GM23338 (cell line): ENCODE measurements at regions not wholly inside any gene's neighbourhood (a gene's known extent, or its start where the extent isn't known, plus 50 kb on each side); places are given as distances from the start of the nearest gene placed in this dataset.

Experiments
- ATAC-seq: fragments of 200-7000 bp; cut with Tn5 transposase; 3 replicates; pipeline ENCODE4 v1.9.1; 2020
- DNase-seq: peaks from one replicate; pipeline ENCODE4 v3.0.0-alpha.2; 2015; ENCODE audit warnings: low spot score
- H2AFZ ChIP-seq: fragments of 200-600 bp; sonication (generic); 2 replicates; pipeline ENCODE4 v1.8.0; 2016; ENCODE audit warnings: antibody characterized with exemption, mild to moderate bottlenecking, moderate library complexity
- H3F3A ChIP-seq: fragments of 200-600 bp; sonication (generic); replicated peaks from 2 replicates; pipeline ENCODE4 v1.8.0; 2017; ENCODE audit warnings: antibody characterized with exemption, mixed run types, low read depth
- H3K27ac ChIP-seq: fragments of 200-600 bp; sonication (generic); 2 replicates; pipeline ENCODE4 v1.6.1; 2016; ENCODE audit warnings: low read depth
- H3K27me3 ChIP-seq: fragments of 200-600 bp; sonication (generic); 2 replicates; pipeline ENCODE4 v1.8.0; 2016; ENCODE audit warnings: mild to moderate bottlenecking, mixed run types, moderate library complexity; ENCODE audit not compliant: insufficient read depth
- H3K36me3 ChIP-seq: fragments of 200-600 bp; sonication (generic); 2 replicates; pipeline ENCODE4 v1.8.0; 2016; ENCODE audit warnings: mild to moderate bottlenecking; ENCODE audit not compliant: insufficient read depth
- H3K4me1 ChIP-seq: fragments of 200-600 bp; sonication (generic); 2 replicates; pipeline ENCODE4 v1.8.0; 2016; ENCODE audit warnings: mild to moderate bottlenecking, moderate library complexity; ENCODE audit not compliant: insufficient read depth
- H3K4me2 ChIP-seq: fragments of 200-600 bp; sonication (generic); 2 replicates; pipeline ENCODE4 v1.7.1; 2017; ENCODE audit warnings: mixed run types
- H3K4me3 ChIP-seq: fragments of 200-600 bp; sonication (generic); 2 replicates; pipeline ENCODE4 v1.6.1; 2016; ENCODE audit warnings: mixed run types
- H3K79me2 ChIP-seq: fragments of 200-600 bp; sonication (generic); replicated peaks from 2 replicates; pipeline ENCODE4 v1.8.0; 2017; ENCODE audit warnings: mild to moderate bottlenecking; ENCODE audit not compliant: insufficient read depth
- H3K9me2 ChIP-seq: fragments of 200-600 bp; sonication (generic); 2 replicates; pipeline ENCODE4 v1.8.0; 2017; ENCODE audit not compliant: insufficient read depth
- H4K20me1 ChIP-seq: fragments of 200-600 bp; sonication (generic); replicated peaks from 2 replicates; pipeline ENCODE4 v1.8.0; 2017; ENCODE audit warnings: mild to moderate bottlenecking; ENCODE audit not compliant: insufficient read depth
- H3K27ac Mint-ChIP-seq: 2 replicates; pipeline ENCODE4 v1.8.0; 2020; ENCODE audit warnings: inconsistent platforms, mild to moderate bottlenecking, moderate library complexity, mixed read lengths
- H3K27me3 Mint-ChIP-seq: 3 replicates; pipeline ENCODE4 v1.8.0; 2022; ENCODE audit warnings: low read depth, mild to moderate bottlenecking, moderate library complexity, mixed read lengths, inconsistent platforms; ENCODE audit not compliant: insufficient read depth, poor library complexity
- H3K36me3 Mint-ChIP-seq: 3 replicates; pipeline ENCODE4 v1.8.0; 2021; ENCODE audit warnings: low read depth, mild to moderate bottlenecking, inconsistent platforms, moderate library complexity, mixed read lengths
- H3K4me1 Mint-ChIP-seq: 3 replicates; pipeline ENCODE4 v1.8.0; 2020; ENCODE audit warnings: mild to moderate bottlenecking, inconsistent platforms, mixed read lengths
- H3K4me3 Mint-ChIP-seq: 3 replicates; pipeline ENCODE4 v1.8.0; 2021; ENCODE audit warnings: moderate library complexity, mild to moderate bottlenecking, inconsistent platforms, mixed read lengths
- H3K9me3 Mint-ChIP-seq: 3 replicates; pipeline ENCODE4 v1.8.0; 2020; ENCODE audit warnings: moderate library complexity, mild to moderate bottlenecking, inconsistent platforms, mixed read lengths
- CREB1 ChIP-seq: fragments of 250-450 bp; sonication (Bioruptor Pico); IDR thresholded peaks from 2 replicates; pipeline ENCODE4 v1.5.0; 2020; ENCODE audit warnings: low read depth, mild to moderate bottlenecking, moderate library complexity
- CTCF ChIP-seq, 2 experiments: fragments of 200-600 bp in 1 of 2; sonication (generic) in 1 of 2; conservative IDR thresholded peaks; 2 replicates each; pipeline versions ENCODE4 v1.5.1 to v1.6.1; 2016 to 2017; ENCODE audit warnings: antibody characterized with exemption in 2 of 2, low read depth in 2 of 2, mild to moderate bottlenecking in 2 of 2, moderate library complexity in 1 of 2
- ETS1 ChIP-seq: IDR thresholded peaks from 2 replicates; pipeline ENCODE4 v1.6.1; 2016; ENCODE audit warnings: antibody characterized with exemption
- EZH2 ChIP-seq: fragments of 200-600 bp; sonication (generic); IDR thresholded peaks from one replicate; pipeline ENCODE4 v1.8.0; 2017; ENCODE audit warnings: antibody characterized with exemption, mild to moderate bottlenecking, low read depth; ENCODE audit not compliant: unreplicated experiment
- EZH2phosphoT487 ChIP-seq: fragments of 200-600 bp; sonication (generic); IDR thresholded peaks from one replicate; pipeline ENCODE4 v1.8.1; 2018; ENCODE audit warnings: antibody characterized with exemption; ENCODE audit not compliant: unreplicated experiment
- JUNB ChIP-seq: IDR thresholded peaks from one replicate; pipeline ENCODE4 v1.6.1; 2016; ENCODE audit warnings: antibody characterized with exemption; ENCODE audit not compliant: unreplicated experiment
- NANOG ChIP-seq: IDR thresholded peaks from 2 replicates; pipeline ENCODE4 v1.6.1; 2016; ENCODE audit warnings: antibody characterized with exemption, borderline replicate concordance
- POLR2AphosphoS5 ChIP-seq: IDR thresholded peaks from 2 replicates; pipeline ENCODE4 v1.6.1; 2016; ENCODE audit warnings: antibody characterized with exemption, low read depth
- REST ChIP-seq: IDR thresholded peaks from one replicate; pipeline ENCODE4 v1.6.1; 2018; ENCODE audit warnings: antibody characterized with exemption; ENCODE audit not compliant: unreplicated experiment
- STAT1 ChIP-seq: IDR thresholded peaks from one replicate; pipeline ENCODE4 v1.6.1; 2016; ENCODE audit warnings: antibody characterized with exemption; ENCODE audit not compliant: unreplicated experiment
- ZNF114 ChIP-seq: fragments of 250-450 bp; sonication (Bioruptor Pico); IDR thresholded peaks from 2 replicates; pipeline ENCODE4 v1.5.0; 2020; ENCODE audit warnings: mild to moderate bottlenecking, moderate library complexity
- ZNF331 ChIP-seq: fragments of 250-450 bp; sonication (Bioruptor Pico); IDR thresholded peaks from 2 replicates; pipeline ENCODE4 v1.5.0; 2020; ENCODE audit warnings: low read depth, mild to moderate bottlenecking, moderate library complexity
- ZNF462 ChIP-seq: fragments of 250-450 bp; sonication (Bioruptor Pico); IDR thresholded peaks from 2 replicates; pipeline ENCODE4 v1.5.0; 2020; ENCODE audit warnings: mild to moderate bottlenecking, moderate library complexity

- no peak for TF ChIP-seq ETS1
- TF ChIP-seq EZH2phosphoT487 = no peak
- no peak for TF ChIP-seq NANOG
- TF ChIP-seq CREB1 (CRISPR knock-in tag) = no peak
Measured at GRCh38 chr9:135414293-135414692, 65.3 kb upstream of the PPP1R26 start (continued).

- H3K9me2 ChIP-seq = peaks cover 3% of the 10 kb centered on the region; the same call in 1 of the 2 replicates
- ATAC-seq = no peak
- H3K4me1 ChIP-seq = peaks cover 3% of the 10 kb centered on the region; the same call in 1 of the 2 replicates
- no peak overlapping the region for H3K4me2 ChIP-seq
- Mint-ChIP-seq H3K27ac (no peak overlapping the region), H3K36me3 (no peaks in the 10 kb centered on the region), H3K4me3 (no peak overlapping the region), H3K27me3 (peaks cover 8% of the 10 kb centered on the region), H3K4me1 (peaks cover 14% of the 10 kb centered on the region), H3K9me3 (no peaks in the 10 kb centered on the region)
- H3K79me2 ChIP-seq = no peaks in the 10 kb centered on the region
- H3K27me3 ChIP-seq = no peaks in the 10 kb centered on the region
- H3K36me3 ChIP-seq = no peaks in the 10 kb centered on the region
- DNase-seq = no peak
- H2AFZ ChIP-seq = no peak overlapping the region
- no peak overlapping the region for H3K27ac ChIP-seq
- no peaks in the 10 kb centered on the region for H4K20me1 ChIP-seq
- no peaks in the 10 kb centered on the region for H3F3A ChIP-seq
- H3K4me3 ChIP-seq = no peak overlapping the region
- no peak for TF ChIP-seq STAT1
- no peak for TF ChIP-seq EZH2
- no peak for TF ChIP-seq REST
- no peak for TF ChIP-seq POLR2AphosphoS5
- TF ChIP-seq NANOG = no peak
- no peak for TF ChIP-seq ZNF331 (CRISPR knock-in tag)
- no peak for TF ChIP-seq CTCF (conservative IDR thresholded peaks at IDR 0.05; ENCODE audit: low read depth in 2 of 2)
- TF ChIP-seq ZNF462 (CRISPR knock-in tag) = no peak
- no peak for TF ChIP-seq EZH2phosphoT487
- no peak for TF ChIP-seq ZNF114 (CRISPR knock-in tag)
- TF ChIP-seq JUNB = no peak
- no peak for TF ChIP-seq CREB1 (CRISPR knock-in tag)
Measured at GRCh38 chr9:135415586-135415985, 64.0 kb upstream of the PPP1R26 start.
